GM23338 (cell line): ENCODE measurements at regions not wholly inside any gene's neighbourhood (a gene's known extent, or its start where the extent isn't known, plus 50 kb on each side); places are given as distances from the start of the nearest gene placed in this dataset.

Experiments
- ATAC-seq: fragments of 200-7000 bp; cut with Tn5 transposase; 3 replicates; pipeline ENCODE4 v1.9.1; 2020
- DNase-seq: peaks from one replicate; pipeline ENCODE4 v3.0.0-alpha.2; 2015; ENCODE audit warnings: low spot score
- H2AFZ ChIP-seq: fragments of 200-600 bp; sonication (generic); 2 replicates; pipeline ENCODE4 v1.8.0; 2016; ENCODE audit warnings: antibody characterized with exemption, mild to moderate bottlenecking, moderate library complexity
- H3F3A ChIP-seq: fragments of 200-600 bp; sonication (generic); replicated peaks from 2 replicates; pipeline ENCODE4 v1.8.0; 2017; ENCODE audit warnings: antibody characterized with exemption, mixed run types, low read depth
- H3K27ac ChIP-seq: fragments of 200-600 bp; sonication (generic); 2 replicates; pipeline ENCODE4 v1.6.1; 2016; ENCODE audit warnings: low read depth
- H3K27me3 ChIP-seq: fragments of 200-600 bp; sonication (generic); 2 replicates; pipeline ENCODE4 v1.8.0; 2016; ENCODE audit warnings: mild to moderate bottlenecking, mixed run types, moderate library complexity; ENCODE audit not compliant: insufficient read depth
- H3K36me3 ChIP-seq: fragments of 200-600 bp; sonication (generic); 2 replicates; pipeline ENCODE4 v1.8.0; 2016; ENCODE audit warnings: mild to moderate bottlenecking; ENCODE audit not compliant: insufficient read depth
- H3K4me1 ChIP-seq: fragments of 200-600 bp; sonication (generic); 2 replicates; pipeline ENCODE4 v1.8.0; 2016; ENCODE audit warnings: mild to moderate bottlenecking, moderate library complexity; ENCODE audit not compliant: insufficient read depth
- H3K4me2 ChIP-seq: fragments of 200-600 bp; sonication (generic); 2 replicates; pipeline ENCODE4 v1.7.1; 2017; ENCODE audit warnings: mixed run types
- H3K4me3 ChIP-seq: fragments of 200-600 bp; sonication (generic); 2 replicates; pipeline ENCODE4 v1.6.1; 2016; ENCODE audit warnings: mixed run types
- H3K79me2 ChIP-seq: fragments of 200-600 bp; sonication (generic); replicated peaks from 2 replicates; pipeline ENCODE4 v1.8.0; 2017; ENCODE audit warnings: mild to moderate bottlenecking; ENCODE audit not compliant: insufficient read depth
- H3K9me2 ChIP-seq: fragments of 200-600 bp; sonication (generic); 2 replicates; pipeline ENCODE4 v1.8.0; 2017; ENCODE audit not compliant: insufficient read depth
- H4K20me1 ChIP-seq: fragments of 200-600 bp; sonication (generic); replicated peaks from 2 replicates; pipeline ENCODE4 v1.8.0; 2017; ENCODE audit warnings: mild to moderate bottlenecking; ENCODE audit not compliant: insufficient read depth
- H3K27ac Mint-ChIP-seq: 2 replicates; pipeline ENCODE4 v1.8.0; 2020; ENCODE audit warnings: inconsistent platforms, mild to moderate bottlenecking, moderate library complexity, mixed read lengths
- H3K27me3 Mint-ChIP-seq: 3 replicates; pipeline ENCODE4 v1.8.0; 2022; ENCODE audit warnings: low read depth, mild to moderate bottlenecking, moderate library complexity, mixed read lengths, inconsistent platforms; ENCODE audit not compliant: insufficient read depth, poor library complexity
- H3K36me3 Mint-ChIP-seq: 3 replicates; pipeline ENCODE4 v1.8.0; 2021; ENCODE audit warnings: low read depth, mild to moderate bottlenecking, inconsistent platforms, moderate library complexity, mixed read lengths
- H3K4me1 Mint-ChIP-seq: 3 replicates; pipeline ENCODE4 v1.8.0; 2020; ENCODE audit warnings: mild to moderate bottlenecking, inconsistent platforms, mixed read lengths
- H3K4me3 Mint-ChIP-seq: 3 replicates; pipeline ENCODE4 v1.8.0; 2021; ENCODE audit warnings: moderate library complexity, mild to moderate bottlenecking, inconsistent platforms, mixed read lengths
- H3K9me3 Mint-ChIP-seq: 3 replicates; pipeline ENCODE4 v1.8.0; 2020; ENCODE audit warnings: moderate library complexity, mild to moderate bottlenecking, inconsistent platforms, mixed read lengths
- EZH2 ChIP-seq: fragments of 200-600 bp; sonication (generic); IDR thresholded peaks from one replicate; pipeline ENCODE4 v1.8.0; 2017; ENCODE audit warnings: antibody characterized with exemption, mild to moderate bottlenecking, low read depth; ENCODE audit not compliant: unreplicated experiment
- JUNB ChIP-seq: IDR thresholded peaks from one replicate; pipeline ENCODE4 v1.6.1; 2016; ENCODE audit warnings: antibody characterized with exemption; ENCODE audit not compliant: unreplicated experiment
- NANOG ChIP-seq: IDR thresholded peaks from 2 replicates; pipeline ENCODE4 v1.6.1; 2016; ENCODE audit warnings: antibody characterized with exemption, borderline replicate concordance
- TF ChIP-seq, protein P1 (sequence below): IDR thresholded peaks from 2 replicates; pipeline ENCODE4 v1.6.1; 2016; ENCODE audit warnings: antibody characterized with exemption
- TF ChIP-seq, protein P2 (sequence below), 2 experiments: fragments of 200-600 bp in 1 of 2; sonication (generic) in 1 of 2; conservative IDR thresholded peaks; 2 replicates each; pipeline versions ENCODE4 v1.5.1 to v1.6.1; 2016 to 2017; ENCODE audit warnings: antibody characterized with exemption in 2 of 2, low read depth in 2 of 2, mild to moderate bottlenecking in 2 of 2, moderate library complexity in 1 of 2
- TF ChIP-seq, protein P3 (sequence below): fragments of 250-450 bp; sonication (Bioruptor Pico); IDR thresholded peaks from 2 replicates; pipeline ENCODE4 v1.5.0; 2020; ENCODE audit warnings: mild to moderate bottlenecking, moderate library complexity

DNA sequence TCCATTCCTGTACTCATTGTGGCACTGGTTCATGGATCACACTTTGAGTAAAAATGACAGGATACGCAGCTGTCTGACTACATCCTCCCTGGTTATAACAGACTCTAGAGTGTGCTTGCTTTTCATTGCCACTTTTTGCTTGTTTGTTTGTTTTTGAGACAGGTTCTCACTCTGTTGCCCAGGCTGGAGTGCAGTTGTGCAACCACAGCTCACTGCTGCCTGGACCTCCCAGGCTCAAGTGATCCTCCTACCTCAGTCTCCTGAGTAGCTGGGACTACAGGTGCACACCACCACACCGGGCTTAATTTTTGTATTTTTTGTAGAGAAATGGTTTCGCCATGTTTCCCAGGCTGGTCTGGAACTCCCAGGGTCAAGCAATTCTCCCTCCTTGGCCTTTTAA, 89.3 kb upstream of the ROBO2 start:
- Histone ChIP-seq H3K4me1 (no peaks in the 10 kb centered on the region), H3K79me2 (no peaks in the 10 kb centered on the region), H3K4me3 (no peak overlapping the region), H3K27me3 (no peaks in the 10 kb centered on the region), H3K27ac (no peak overlapping the region), H3K4me2 (no peak overlapping the region), H3K36me3 (no peaks in the 10 kb centered on the region), H4K20me1 (no peaks in the 10 kb centered on the region), H3F3A (no peaks in the 10 kb centered on the region), H2AFZ (no peak overlapping the region), H3K9me2 (no peaks in the 10 kb centered on the region)
- ATAC-seq: no peak
- H3K4me1 Mint-ChIP-seq: no peaks in the 10 kb centered on the region
- peaks cover 2% of the 10 kb centered on the region for H3K27me3 Mint-ChIP-seq
- TF ChIP-seq, protein P1, sequence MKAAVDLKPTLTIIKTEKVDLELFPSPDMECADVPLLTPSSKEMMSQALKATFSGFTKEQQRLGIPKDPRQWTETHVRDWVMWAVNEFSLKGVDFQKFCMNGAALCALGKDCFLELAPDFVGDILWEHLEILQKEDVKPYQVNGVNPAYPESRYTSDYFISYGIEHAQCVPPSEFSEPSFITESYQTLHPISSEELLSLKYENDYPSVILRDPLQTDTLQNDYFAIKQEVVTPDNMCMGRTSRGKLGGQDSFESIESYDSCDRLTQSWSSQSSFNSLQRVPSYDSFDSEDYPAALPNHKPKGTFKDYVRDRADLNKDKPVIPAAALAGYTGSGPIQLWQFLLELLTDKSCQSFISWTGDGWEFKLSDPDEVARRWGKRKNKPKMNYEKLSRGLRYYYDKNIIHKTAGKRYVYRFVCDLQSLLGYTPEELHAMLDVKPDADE: no peak
- TF ChIP-seq EZH2: no peak
- no peak for TF ChIP-seq JUNB
- TF ChIP-seq NANOG: no peak
- TF ChIP-seq, protein P2, sequence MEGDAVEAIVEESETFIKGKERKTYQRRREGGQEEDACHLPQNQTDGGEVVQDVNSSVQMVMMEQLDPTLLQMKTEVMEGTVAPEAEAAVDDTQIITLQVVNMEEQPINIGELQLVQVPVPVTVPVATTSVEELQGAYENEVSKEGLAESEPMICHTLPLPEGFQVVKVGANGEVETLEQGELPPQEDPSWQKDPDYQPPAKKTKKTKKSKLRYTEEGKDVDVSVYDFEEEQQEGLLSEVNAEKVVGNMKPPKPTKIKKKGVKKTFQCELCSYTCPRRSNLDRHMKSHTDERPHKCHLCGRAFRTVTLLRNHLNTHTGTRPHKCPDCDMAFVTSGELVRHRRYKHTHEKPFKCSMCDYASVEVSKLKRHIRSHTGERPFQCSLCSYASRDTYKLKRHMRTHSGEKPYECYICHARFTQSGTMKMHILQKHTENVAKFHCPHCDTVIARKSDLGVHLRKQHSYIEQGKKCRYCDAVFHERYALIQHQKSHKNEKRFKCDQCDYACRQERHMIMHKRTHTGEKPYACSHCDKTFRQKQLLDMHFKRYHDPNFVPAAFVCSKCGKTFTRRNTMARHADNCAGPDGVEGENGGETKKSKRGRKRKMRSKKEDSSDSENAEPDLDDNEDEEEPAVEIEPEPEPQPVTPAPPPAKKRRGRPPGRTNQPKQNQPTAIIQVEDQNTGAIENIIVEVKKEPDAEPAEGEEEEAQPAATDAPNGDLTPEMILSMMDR (conservative IDR thresholded peaks at IDR 0.05; ENCODE audit: low read depth in 2 of 2): no peak
- TF ChIP-seq, protein P3, sequence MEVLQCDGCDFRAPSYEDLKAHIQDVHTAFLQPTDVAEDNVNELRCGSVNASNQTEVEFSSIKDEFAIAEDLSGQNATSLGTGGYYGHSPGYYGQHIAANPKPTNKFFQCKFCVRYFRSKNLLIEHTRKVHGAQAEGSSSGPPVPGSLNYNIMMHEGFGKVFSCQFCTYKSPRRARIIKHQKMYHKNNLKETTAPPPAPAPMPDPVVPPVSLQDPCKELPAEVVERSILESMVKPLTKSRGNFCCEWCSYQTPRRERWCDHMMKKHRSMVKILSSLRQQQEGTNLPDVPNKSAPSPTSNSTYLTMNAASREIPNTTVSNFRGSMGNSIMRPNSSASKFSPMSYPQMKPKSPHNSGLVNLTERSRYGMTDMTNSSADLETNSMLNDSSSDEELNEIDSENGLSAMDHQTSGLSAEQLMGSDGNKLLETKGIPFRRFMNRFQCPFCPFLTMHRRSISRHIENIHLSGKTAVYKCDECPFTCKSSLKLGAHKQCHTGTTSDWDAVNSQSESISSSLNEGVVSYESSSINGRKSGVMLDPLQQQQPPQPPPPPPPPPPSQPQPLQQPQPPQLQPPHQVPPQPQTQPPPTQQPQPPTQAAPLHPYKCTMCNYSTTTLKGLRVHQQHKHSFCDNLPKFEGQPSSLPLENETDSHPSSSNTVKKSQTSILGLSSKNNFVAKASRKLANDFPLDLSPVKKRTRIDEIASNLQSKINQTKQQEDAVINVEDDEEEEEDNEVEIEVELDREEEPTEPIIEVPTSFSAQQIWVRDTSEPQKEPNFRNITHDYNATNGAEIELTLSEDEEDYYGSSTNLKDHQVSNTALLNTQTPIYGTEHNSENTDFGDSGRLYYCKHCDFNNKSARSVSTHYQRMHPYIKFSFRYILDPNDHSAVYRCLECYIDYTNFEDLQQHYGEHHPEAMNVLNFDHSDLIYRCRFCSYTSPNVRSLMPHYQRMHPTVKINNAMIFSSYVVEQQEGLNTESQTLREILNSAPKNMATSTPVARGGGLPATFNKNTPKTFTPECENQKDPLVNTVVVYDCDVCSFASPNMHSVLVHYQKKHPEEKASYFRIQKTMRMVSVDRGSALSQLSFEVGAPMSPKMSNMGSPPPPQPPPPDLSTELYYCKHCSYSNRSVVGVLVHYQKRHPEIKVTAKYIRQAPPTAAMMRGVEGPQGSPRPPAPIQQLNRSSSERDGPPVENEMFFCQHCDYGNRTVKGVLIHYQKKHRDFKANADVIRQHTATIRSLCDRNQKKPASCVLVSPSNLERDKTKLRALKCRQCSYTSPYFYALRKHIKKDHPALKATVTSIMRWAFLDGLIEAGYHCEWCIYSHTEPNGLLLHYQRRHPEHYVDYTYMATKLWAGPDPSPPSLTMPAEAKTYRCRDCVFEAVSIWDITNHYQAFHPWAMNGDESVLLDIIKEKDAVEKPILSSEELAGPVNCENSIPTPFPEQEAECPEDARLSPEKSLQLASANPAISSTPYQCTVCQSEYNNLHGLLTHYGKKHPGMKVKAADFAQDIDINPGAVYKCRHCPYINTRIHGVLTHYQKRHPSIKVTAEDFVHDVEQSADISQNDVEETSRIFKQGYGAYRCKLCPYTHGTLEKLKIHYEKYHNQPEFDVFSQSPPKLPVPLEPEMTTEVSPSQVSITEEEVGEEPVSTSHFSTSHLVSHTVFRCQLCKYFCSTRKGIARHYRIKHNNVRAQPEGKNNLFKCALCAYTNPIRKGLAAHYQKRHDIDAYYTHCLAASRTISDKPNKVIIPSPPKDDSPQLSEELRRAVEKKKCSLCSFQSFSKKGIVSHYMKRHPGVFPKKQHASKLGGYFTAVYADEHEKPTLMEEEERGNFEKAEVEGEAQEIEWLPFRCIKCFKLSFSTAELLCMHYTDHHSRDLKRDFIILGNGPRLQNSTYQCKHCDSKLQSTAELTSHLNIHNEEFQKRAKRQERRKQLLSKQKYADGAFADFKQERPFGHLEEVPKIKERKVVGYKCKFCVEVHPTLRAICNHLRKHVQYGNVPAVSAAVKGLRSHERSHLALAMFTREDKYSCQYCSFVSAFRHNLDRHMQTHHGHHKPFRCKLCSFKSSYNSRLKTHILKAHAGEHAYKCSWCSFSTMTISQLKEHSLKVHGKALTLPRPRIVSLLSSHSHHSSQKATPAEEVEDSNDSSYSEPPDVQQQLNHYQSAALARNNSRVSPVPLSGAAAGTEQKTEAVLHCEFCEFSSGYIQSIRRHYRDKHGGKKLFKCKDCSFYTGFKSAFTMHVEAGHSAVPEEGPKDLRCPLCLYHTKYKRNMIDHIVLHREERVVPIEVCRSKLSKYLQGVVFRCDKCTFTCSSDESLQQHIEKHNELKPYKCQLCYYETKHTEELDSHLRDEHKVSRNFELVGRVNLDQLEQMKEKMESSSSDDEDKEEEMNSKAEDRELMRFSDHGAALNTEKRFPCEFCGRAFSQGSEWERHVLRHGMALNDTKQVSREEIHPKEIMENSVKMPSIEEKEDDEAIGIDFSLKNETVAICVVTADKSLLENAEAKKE (CRISPR knock-in tag): no peak
- H3K27ac Mint-ChIP-seq: no peak overlapping the region
- no peak for DNase-seq
- no peaks in the 10 kb centered on the region; the same call in 2 of the 3 replicates for H3K9me3 Mint-ChIP-seq
- H3K4me3 Mint-ChIP-seq: no peak overlapping the region
- no peaks in the 10 kb centered on the region for H3K36me3 Mint-ChIP-seq
